Fibroblast of the aortic adventitia (primary cell): ENCODE measurements at regions not wholly inside any gene's neighbourhood (a gene's known extent, or its start where the extent isn't known, plus 50 kb on each side); places are given as distances from the start of the nearest gene placed in this dataset.

Experiments used
- DNase-seq: peaks from one replicate; pipeline ENCODE4 v3.0.0-alpha.2; 2010; ENCODE audit warnings: low read depth
- H3K4me3 ChIP-seq: 2 replicates; pipeline ENCODE4 v1.5.1; 2011; ENCODE audit warnings: low read depth, mild to moderate bottlenecking, control low read depth, low read length, moderate library complexity
- CTCF ChIP-seq: IDR thresholded peaks from 2 replicates; pipeline ENCODE4 v1.5.1; 2011; ENCODE audit warnings: mild to moderate bottlenecking, low read length, control low read depth, inconsistent platforms; ENCODE audit not compliant: insufficient read depth

- TF ChIP-seq CTCF, result no peak
- no peak overlapping the region for H3K4me3 ChIP-seq
- DNase-seq, result no peak
Measured at GRCh38 chr14:82403987-82404386, 870.3 kb upstream of the SEL1L start.

GRCh38 chr14:82410064-82410463 is 876.4 kb upstream of the SEL1L start:
- DNase-seq, result no peak
- H3K4me3 ChIP-seq, result no peak overlapping the region
- TF ChIP-seq CTCF, result no peak

GRCh38 chr14:82411298-82411697 is 877.6 kb upstream of the SEL1L start:
- no peak overlapping the region for H3K4me3 ChIP-seq
- TF ChIP-seq CTCF, result no peak
- no peak for DNase-seq

- TF ChIP-seq CTCF, result no peak
- no peak overlapping the region for H3K4me3 ChIP-seq
- no peak for DNase-seq
Measured at GRCh38 chr14:82412545-82412944, 878.9 kb upstream of the SEL1L start.

- TF ChIP-seq CTCF, result no peak
- DNase-seq, result no peak
- no peak overlapping the region for H3K4me3 ChIP-seq
Measured at GRCh38 chr14:82414853-82415539, 881.3 kb upstream of the SEL1L start.

- no peak overlapping the region for H3K4me3 ChIP-seq
- no peak for TF ChIP-seq CTCF
- no peak for DNase-seq
Measured at GRCh38 chr14:82419933-82420332, 886.3 kb upstream of the SEL1L start.

GRCh38 chr14:82420871-82421270 is 887.2 kb upstream of the SEL1L start:
- no peak for DNase-seq
- TF ChIP-seq CTCF, result no peak
- no peak overlapping the region for H3K4me3 ChIP-seq
